IMR-90 (cell line): ENCODE measurements at regions not wholly inside any gene's neighbourhood (a gene's known extent, or its start where the extent isn't known, plus 50 kb on each side); places are given as distances from the start of the nearest gene placed in this dataset.

ENCODE experiments used
- ATAC-seq: fragments of 200-7000 bp; cut with Tn5 transposase; 2 replicates; pipeline ENCODE4 v1.9.1; 2020; ENCODE audit warnings: low read depth, mild to moderate bottlenecking, moderate library complexity
- BruUV-seq: library from RNA; stranded (reverse); fragments of 400-500 nt; replicated peaks from 2 replicates; lab custom pipeline; 2021; lab: Mats Ljungman, UMichigan
- CTCF ChIA-PET: fragments of 300-600 bp; formaldehyde crosslinking; extraction: SDS; loops from one replicate; lab custom pipeline; 2021; ENCODE audit warnings: antibody characterized with exemption; lab: Yijun Ruan, JAX
- POLR2A ChIA-PET: fragments of 300-600 bp; sonication (Branson Sonifier 250); formaldehyde crosslinking; loops from one replicate; lab custom pipeline; 2022; ENCODE audit warnings: antibody characterized with exemption; ENCODE audit not compliant: unreplicated experiment; lab: Charles Lee
- DNase-seq: peaks from one replicate; pipeline ENCODE4 v3.0.0; 2013
- H2AFZ ChIP-seq: replicated peaks from 2 replicates; pipeline ENCODE3; 2013; ENCODE audit warnings: low read length, mild to moderate bottlenecking; ENCODE audit not compliant: poor library complexity
- H2AK5ac ChIP-seq: 2 replicates; pipeline ENCODE4 v1.6.1; 2013; ENCODE audit warnings: low read depth, low read length, inconsistent platforms
- H2AK9ac ChIP-seq: replicated peaks from 2 replicates; pipeline ENCODE3; 2013; ENCODE audit warnings: mild to moderate bottlenecking, low read depth, low read length, moderate library complexity; ENCODE audit not compliant: poor library complexity
- H2BK120ac ChIP-seq: 2 replicates; pipeline ENCODE4 v1.6.1; 2013; ENCODE audit warnings: low read depth, low read length, inconsistent platforms
- H2BK15ac ChIP-seq: 3 replicates; pipeline ENCODE4 v1.6.1; 2013; ENCODE audit warnings: low read depth, low read length, inconsistent platforms
- H2BK20ac ChIP-seq: 2 replicates; pipeline ENCODE4 v1.6.1; 2013; ENCODE audit warnings: low read depth, mild to moderate bottlenecking, inconsistent platforms, low read length, moderate library complexity
- H2BK5ac ChIP-seq: 2 replicates; pipeline ENCODE4 v1.6.1; 2013; ENCODE audit warnings: mild to moderate bottlenecking, low read depth, low read length, inconsistent platforms; ENCODE audit not compliant: poor library complexity, severe bottlenecking
- H3K14ac ChIP-seq: replicated peaks from 2 replicates; pipeline ENCODE4 v1.6.1; 2013; ENCODE audit warnings: low read depth, low read length, inconsistent platforms
- H3K18ac ChIP-seq: 2 replicates; pipeline ENCODE4 v1.6.1; 2013; ENCODE audit warnings: low read depth, low read length, control low read depth
- H3K23ac ChIP-seq: 2 replicates; pipeline ENCODE4 v1.6.1; 2013; ENCODE audit warnings: low read depth, low read length, inconsistent platforms
- H3K27ac ChIP-seq: 2 replicates; pipeline ENCODE4 v1.5.1; 2013; ENCODE audit warnings: mild to moderate bottlenecking, control low read depth, low read length; ENCODE audit not compliant: insufficient read depth
- H3K27me3 ChIP-seq: 2 replicates; pipeline ENCODE4 v1.6.1; 2013; ENCODE audit warnings: low read length; ENCODE audit not compliant: control insufficient read depth, insufficient read depth
- H3K36me3 ChIP-seq: 2 replicates; pipeline ENCODE4 v1.6.1; 2013; ENCODE audit warnings: low read length, mixed read lengths; ENCODE audit not compliant: control insufficient read depth, insufficient read depth
- H3K4ac ChIP-seq: 2 replicates; pipeline ENCODE4 v1.6.1; 2013; ENCODE audit warnings: low read depth, low read length, inconsistent platforms
- H3K4me1 ChIP-seq: 2 replicates; pipeline ENCODE4 v1.6.1; 2013; ENCODE audit warnings: low read length, mixed read lengths; ENCODE audit not compliant: control insufficient read depth, insufficient read depth
- H3K4me2 ChIP-seq: 2 replicates; pipeline ENCODE4 v1.6.1; 2013; ENCODE audit warnings: low read depth, mild to moderate bottlenecking, control low read depth, low read length, moderate library complexity
- H3K4me3 ChIP-seq: 2 replicates; pipeline ENCODE4 v1.5.1; 2013; ENCODE audit warnings: low read depth, mild to moderate bottlenecking, control low read depth, low read length, moderate library complexity; ENCODE audit not compliant: insufficient read depth
- H3K56ac ChIP-seq: 2 replicates; pipeline ENCODE4 v1.6.1; 2013; ENCODE audit warnings: low read length, inconsistent platforms; ENCODE audit not compliant: insufficient read depth; ENCODE audit errors: extremely low read depth
- H3K79me1 ChIP-seq, 2 experiments: 2 replicates each; pipeline ENCODE4 v1.6.1; 2013; ENCODE audit warnings: low read length in 2 of 2, inconsistent platforms in 1 of 2, low read depth in 1 of 2
- H3K9ac ChIP-seq: 2 replicates; pipeline ENCODE4 v1.6.1; 2013; ENCODE audit warnings: low read depth, low read length, control low read depth
- H3K9me1 ChIP-seq: 2 replicates; pipeline ENCODE4 v1.6.1; 2013; ENCODE audit warnings: low read length, inconsistent platforms; ENCODE audit not compliant: insufficient read depth
- H3K9me3 ChIP-seq: 2 replicates; pipeline ENCODE4 v1.6.1; 2013; ENCODE audit warnings: low read length; ENCODE audit not compliant: control insufficient read depth, insufficient read depth
- H4K20me1 ChIP-seq: 2 replicates; pipeline ENCODE4 v1.6.1; 2013; ENCODE audit warnings: low read length, inconsistent platforms; ENCODE audit not compliant: insufficient read depth
- H4K5ac ChIP-seq: 2 replicates; pipeline ENCODE4 v1.6.1; 2013; ENCODE audit warnings: mild to moderate bottlenecking, low read depth, low read length, control low read depth
- H4K8ac ChIP-seq, 2 experiments: 2 replicates each; pipeline ENCODE4 v1.6.1; 2013; ENCODE audit warnings: low read depth in 2 of 2, low read length in 2 of 2, control low read depth in 1 of 2, inconsistent platforms in 1 of 2
- H4K91ac ChIP-seq: 2 replicates; pipeline ENCODE4 v1.6.1; 2013; ENCODE audit warnings: low read depth, low read length, inconsistent platforms; ENCODE audit not compliant: insufficient read depth
- CEBPB ChIP-seq: IDR thresholded peaks from 2 replicates; pipeline ENCODE4 v1.6.1; 2012; ENCODE audit warnings: low read depth, low read length, improper control_type of control experiment
- CHD1 ChIP-seq: IDR thresholded peaks from 2 replicates; pipeline ENCODE4 v1.6.1; 2012; ENCODE audit warnings: low read depth, low read length, improper control_type of control experiment
- FOS ChIP-seq: fragments of 150-350 bp; IDR thresholded peaks from 2 replicates; pipeline ENCODE4 v1.6.1; 2016; ENCODE audit warnings: low read depth, low read length
- MAZ ChIP-seq: IDR thresholded peaks from 2 replicates; pipeline ENCODE4 v1.6.1; 2012; ENCODE audit warnings: low read depth, mild to moderate bottlenecking, low read length, improper control_type of control experiment, moderate library complexity, borderline replicate concordance
- RAD21 ChIP-seq: IDR thresholded peaks from 2 replicates; pipeline ENCODE4 v1.6.1; 2012; ENCODE audit warnings: low read length, improper control_type of control experiment
- SMC3 ChIP-seq: fragments of 150-350 bp; IDR thresholded peaks from 2 replicates; pipeline ENCODE4 v1.6.1; 2016; ENCODE audit warnings: low read depth, mild to moderate bottlenecking, antibody characterized with exemption, low read length, moderate library complexity
- WGBS, 2 experiments: methylation state at CpG; one replicate each; pipeline versions ENCODE4 v1.1.5 to v1.1.7; 2013; ENCODE audit warnings: missing lambda C conversion rate in 2 of 2; ENCODE audit not compliant: insufficient read length in 1 of 2; ENCODE audit errors: extremely low coverage in 2 of 2; 5-methylcytosine and 5-hydroxymethylcytosine counted together
- dilution Hi-C: fragments of 300-500 bp; cut with HindIII; formaldehyde crosslinking; loops from one replicate; pipeline ENCODE4 v1.14.3; 2018; ENCODE audit warnings: low sequenced_read_pairs; ENCODE audit not compliant: unreplicated experiment
- in situ Hi-C: fragments of 300-500 bp; cut with MboI; formaldehyde crosslinking; loops from 3 replicates; pipeline ENCODE4 v1.14.3; 2019; ENCODE audit warnings: low sequenced_read_pairs, inconsistent platforms, mixed read lengths
- intact Hi-C: fragments of 100-400 bp; cut with micrococcal nuclease; formaldehyde crosslinking; loops from 2 replicates; pipeline ENCODE4 v1.10.0; 2022
- TF ChIP-seq, protein P1 (sequence below): fragments of 150-350 bp; IDR thresholded peaks from 2 replicates; pipeline ENCODE4 v1.6.1; 2017; ENCODE audit warnings: mild to moderate bottlenecking, antibody characterized with exemption, low read length, low read depth
- TF ChIP-seq, protein P2 (sequence below): conservative IDR thresholded peaks from 2 replicates; pipeline ENCODE4 v1.5.1; 2012; ENCODE audit warnings: mild to moderate bottlenecking, low read depth, low read length, improper control_type of control experiment

DNA sequence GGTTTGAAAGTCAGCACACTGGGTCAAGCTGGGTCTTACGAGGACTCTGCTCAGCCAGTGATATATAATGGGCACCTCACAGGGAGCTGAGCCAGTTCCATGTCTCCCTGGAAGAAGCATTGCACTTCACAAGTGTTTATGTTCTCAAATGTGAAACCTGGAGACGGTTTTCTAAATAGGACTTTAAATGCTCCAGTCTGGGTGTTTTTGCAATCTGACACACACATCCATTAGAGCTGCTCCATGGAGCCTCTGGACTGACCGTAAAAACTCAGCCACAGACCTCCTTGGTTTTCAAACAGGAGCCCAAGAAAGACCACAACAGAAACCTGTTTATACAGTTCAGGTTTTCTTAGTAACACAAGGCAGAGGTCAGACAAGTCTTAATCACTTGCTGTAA, 201.3 kb upstream of the LRIG1 start:
- H3K4me3 ChIP-seq = no peak overlapping the region
- H2BK20ac ChIP-seq = no peak overlapping the region
- no peak for TF ChIP-seq CEBPB
- TF ChIP-seq FOS = no peak
- TF ChIP-seq RAD21 = no peak
- no peak for TF ChIP-seq CHD1
- TF ChIP-seq, protein P1, sequence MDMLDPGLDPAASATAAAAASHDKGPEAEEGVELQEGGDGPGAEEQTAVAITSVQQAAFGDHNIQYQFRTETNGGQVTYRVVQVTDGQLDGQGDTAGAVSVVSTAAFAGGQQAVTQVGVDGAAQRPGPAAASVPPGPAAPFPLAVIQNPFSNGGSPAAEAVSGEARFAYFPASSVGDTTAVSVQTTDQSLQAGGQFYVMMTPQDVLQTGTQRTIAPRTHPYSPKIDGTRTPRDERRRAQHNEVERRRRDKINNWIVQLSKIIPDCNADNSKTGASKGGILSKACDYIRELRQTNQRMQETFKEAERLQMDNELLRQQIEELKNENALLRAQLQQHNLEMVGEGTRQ = no peak
- TF ChIP-seq MAZ = no peak
- no peak for TF ChIP-seq SMC3
- TF ChIP-seq, protein P2, sequence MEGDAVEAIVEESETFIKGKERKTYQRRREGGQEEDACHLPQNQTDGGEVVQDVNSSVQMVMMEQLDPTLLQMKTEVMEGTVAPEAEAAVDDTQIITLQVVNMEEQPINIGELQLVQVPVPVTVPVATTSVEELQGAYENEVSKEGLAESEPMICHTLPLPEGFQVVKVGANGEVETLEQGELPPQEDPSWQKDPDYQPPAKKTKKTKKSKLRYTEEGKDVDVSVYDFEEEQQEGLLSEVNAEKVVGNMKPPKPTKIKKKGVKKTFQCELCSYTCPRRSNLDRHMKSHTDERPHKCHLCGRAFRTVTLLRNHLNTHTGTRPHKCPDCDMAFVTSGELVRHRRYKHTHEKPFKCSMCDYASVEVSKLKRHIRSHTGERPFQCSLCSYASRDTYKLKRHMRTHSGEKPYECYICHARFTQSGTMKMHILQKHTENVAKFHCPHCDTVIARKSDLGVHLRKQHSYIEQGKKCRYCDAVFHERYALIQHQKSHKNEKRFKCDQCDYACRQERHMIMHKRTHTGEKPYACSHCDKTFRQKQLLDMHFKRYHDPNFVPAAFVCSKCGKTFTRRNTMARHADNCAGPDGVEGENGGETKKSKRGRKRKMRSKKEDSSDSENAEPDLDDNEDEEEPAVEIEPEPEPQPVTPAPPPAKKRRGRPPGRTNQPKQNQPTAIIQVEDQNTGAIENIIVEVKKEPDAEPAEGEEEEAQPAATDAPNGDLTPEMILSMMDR = no peak
- H3K9me1 ChIP-seq = no peaks in the 10 kb centered on the region
- no peak overlapping the region for H3K56ac ChIP-seq
- H3K27me3 ChIP-seq = no peaks in the 10 kb centered on the region
- no peak overlapping the region for H3K4me2 ChIP-seq
- no peak overlapping the region for H2AK9ac ChIP-seq
- no peak overlapping the region for H3K27ac ChIP-seq
- ChIA-PET POLR2A (no interaction called here), CTCF (no interaction called here)
- peaks cover 2% of the 10 kb centered on the region; the same call in 1 of the 2 replicates for H3K4me1 ChIP-seq
- H3K18ac ChIP-seq = no peak overlapping the region
- H4K20me1 ChIP-seq = no peaks in the 10 kb centered on the region
- H3K23ac ChIP-seq = no peak overlapping the region
- H3K14ac ChIP-seq = no peak overlapping the region
- H2BK15ac ChIP-seq = no peak overlapping the region; the same call in 2 of the 3 replicates
- BruUV-seq = no TSS peak
- 50% methylated on average over 2 of the region's 3 CpGs; no CpG with 5 or more reads in 1 of the 2 experiments for WGBS, 2 experiments
- intact Hi-C loops = no loop called here
- H2BK5ac ChIP-seq = no peak overlapping the region
- H3K9ac ChIP-seq = no peak overlapping the region
- H3K79me1 ChIP-seq = no peaks in the 10 kb centered on the region
- dilution Hi-C loops = no loop called here
- DNase-seq (peak; percentile 28), ATAC-seq (peak; percentile 24; the same call in 1 of the 2 replicates)
- no peak overlapping the region for H4K91ac ChIP-seq
- H3K4ac ChIP-seq = no peak overlapping the region
- no peak overlapping the region for H2AK5ac ChIP-seq
- H2AFZ ChIP-seq = no peak overlapping the region
- no peak overlapping the region for H4K5ac ChIP-seq
- in situ Hi-C loops = no loop called here
- no peaks in the 10 kb centered on the region for H3K36me3 ChIP-seq
- no peaks in the 10 kb centered on the region for H3K9me3 ChIP-seq
- H4K8ac ChIP-seq = no peak overlapping the region
- H2BK120ac ChIP-seq = no peak overlapping the region
